ENCODE measurements at regions not wholly inside any gene's neighbourhood (a gene's known extent, or its start where the extent isn't known, plus 50 kb on each side); places are given as distances from the start of the nearest gene placed in this dataset.

GRCh38 chr12:125202421-125202820 is 137.2 kb downstream of the AACS start:
- TF ChIP-seq CTCF (IDR thresholded peaks at IDR 0.05; ENCODE audit: low read depth, low read length) = no peak
- no peak for TF ChIP-seq POLR2A (IDR thresholded peaks at IDR 0.05; ENCODE audit: extremely low read depth, insufficient read length)
- no peak for TF ChIP-seq MYC (IDR thresholded peaks at IDR 0.05; ENCODE audit: low read depth, low read length)
